ENCODE measurements at regions not wholly inside any gene's neighbourhood (a gene's known extent, or its start where the extent isn't known, plus 50 kb on each side); places are given as distances from the start of the nearest gene placed in this dataset.

GRCh38 chr2:8078705-8079104 lies 603.2 kb upstream of the ID2 start:
- Histone ChIP-seq H3K4me3 (no peak overlapping the region), H3K4me1 (no peaks in the 10 kb centered on the region), H3K9me3 (no peaks in the 10 kb centered on the region), H3K27ac (no peak overlapping the region), H3K36me3 (no peaks in the 10 kb centered on the region), H3K27me3 (no peaks in the 10 kb centered on the region)
- no peak for ATAC-seq
- no peak for DNase-seq
- in situ Hi-C loops (cut with MboI; ENCODE audit: low sequenced_read_pairs in 4 of 4), result no loop called here
- no peak for TF ChIP-seq POLR2A (IDR thresholded peaks at IDR 0.05)
- TF ChIP-seq CTCF (IDR thresholded peaks at IDR 0.05 in 4 of 5, conservative IDR thresholded peaks at IDR 0.05 in 1 of 5), result no peak
- intact Hi-C loops (cut with DNase I; ENCODE audit: low total_unique reads), result no loop called here

DNA sequence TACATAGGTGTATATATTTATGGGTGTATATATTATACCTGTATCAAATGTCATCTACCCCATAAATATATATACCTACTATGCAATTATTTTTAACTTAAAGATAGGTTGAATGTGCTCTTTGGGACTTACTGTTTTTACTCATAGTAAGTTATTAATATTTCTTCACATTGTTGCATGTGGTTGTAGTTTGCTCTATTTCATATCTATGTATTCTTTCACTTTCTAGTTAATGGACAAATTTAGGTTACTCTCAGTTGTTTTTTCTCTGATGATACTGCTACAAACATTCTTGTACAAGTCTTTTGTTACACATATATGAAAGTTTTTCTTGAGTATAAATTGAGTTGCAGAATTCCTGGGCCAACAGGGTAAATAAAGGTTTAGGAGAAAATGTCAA lies 601.8 kb upstream of the ID2 start:
- Histone ChIP-seq H3K27me3 (no peaks in the 10 kb centered on the region), H3K9me3 (no peaks in the 10 kb centered on the region), H3K4me3 (no peak overlapping the region), H3K36me3 (no peaks in the 10 kb centered on the region), H3K4me1 (no peaks in the 10 kb centered on the region), H3K27ac (no peak overlapping the region)
- DNase-seq, result no peak
- ATAC-seq, result no peak
- TF ChIP-seq POLR2A (IDR thresholded peaks at IDR 0.05) (no peak), CTCF (IDR thresholded peaks at IDR 0.05 in 4 of 5, conservative IDR thresholded peaks at IDR 0.05 in 1 of 5) (no peak)
- intact Hi-C loops (cut with DNase I; ENCODE audit: low total_unique reads), result no loop called here
- in situ Hi-C loops (cut with MboI; ENCODE audit: low sequenced_read_pairs in 4 of 4), result no loop called here

DNA sequence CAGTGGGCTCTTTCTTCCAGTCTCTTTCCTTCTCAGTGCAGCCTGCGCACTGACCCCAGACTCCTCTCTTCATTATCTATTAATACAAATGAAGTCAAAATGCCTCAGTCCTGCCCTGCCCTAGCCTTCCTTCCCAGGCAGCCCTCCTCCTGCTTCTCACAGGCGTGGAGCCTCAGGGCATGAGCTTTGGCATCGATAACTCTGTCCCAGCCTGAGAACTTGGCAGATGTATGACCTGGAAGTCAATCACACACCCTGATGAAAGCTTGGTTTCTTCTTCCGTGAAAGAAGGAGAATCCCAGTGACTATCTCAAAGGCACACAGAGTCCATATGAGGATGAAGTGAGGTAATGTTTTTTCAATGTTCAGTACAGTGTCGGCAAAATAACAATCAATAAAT lies 600.7 kb upstream of the ID2 start:
- TF ChIP-seq POLR2A (IDR thresholded peaks at IDR 0.05) (no peak), CTCF (IDR thresholded peaks at IDR 0.05 in 4 of 5, conservative IDR thresholded peaks at IDR 0.05 in 1 of 5) (no peak)
- no peak for DNase-seq
- Histone ChIP-seq H3K36me3 (no peaks in the 10 kb centered on the region), H3K9me3 (no peaks in the 10 kb centered on the region), H3K27ac (no peak overlapping the region), H3K4me3 (no peak overlapping the region), H3K27me3 (no peaks in the 10 kb centered on the region), H3K4me1 (no peaks in the 10 kb centered on the region)
- intact Hi-C loops (cut with DNase I; ENCODE audit: low total_unique reads) (no loop called here), in situ Hi-C loops (cut with MboI; ENCODE audit: low sequenced_read_pairs in 4 of 4) (no loop called here)
- no peak for ATAC-seq

GRCh38 chr2:8082840-8083239 lies 599.0 kb upstream of the ID2 start:
- in situ Hi-C loops (cut with MboI; ENCODE audit: low sequenced_read_pairs in 4 of 4) (no loop called here), intact Hi-C loops (cut with DNase I; ENCODE audit: low total_unique reads) (no loop called here)
- Histone ChIP-seq H3K36me3 (no peaks in the 10 kb centered on the region), H3K4me3 (no peak overlapping the region), H3K9me3 (no peaks in the 10 kb centered on the region), H3K27me3 (no peaks in the 10 kb centered on the region), H3K4me1 (no peaks in the 10 kb centered on the region), H3K27ac (no peak overlapping the region)
- DNase-seq (no peak), ATAC-seq (no peak)
- TF ChIP-seq CTCF (IDR thresholded peaks at IDR 0.05 in 4 of 5, conservative IDR thresholded peaks at IDR 0.05 in 1 of 5) (no peak), POLR2A (IDR thresholded peaks at IDR 0.05) (no peak)

DNA sequence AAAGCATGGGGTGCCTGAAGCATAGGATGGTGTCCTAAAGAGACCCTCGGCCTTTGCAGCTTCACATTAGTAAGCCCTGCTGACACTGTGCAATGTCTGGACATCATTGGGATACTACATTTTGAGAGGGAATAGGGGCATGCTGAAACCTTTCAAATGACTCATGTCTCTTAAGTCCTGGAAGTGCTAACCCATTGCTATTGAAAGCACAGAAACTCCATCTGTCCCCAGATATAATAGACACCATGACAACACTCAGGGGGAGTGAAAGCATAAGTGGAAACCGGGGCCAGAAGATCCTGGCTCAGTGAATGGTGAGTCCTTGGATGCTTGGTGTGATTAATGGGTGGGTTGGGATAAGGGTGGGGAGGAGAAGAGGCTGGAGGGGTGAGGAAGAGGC lies 595.5 kb upstream of the ID2 start:
- no peaks in the 10 kb centered on the region for H3K27me3 ChIP-seq
- DNase-seq, result no peak
- intact Hi-C loops (cut with DNase I; ENCODE audit: low total_unique reads), result no loop called here
- H3K36me3 ChIP-seq, result no peaks in the 10 kb centered on the region
- in situ Hi-C loops (cut with MboI; ENCODE audit: low sequenced_read_pairs in 4 of 4), result no loop called here
- no peak overlapping the region for H3K27ac ChIP-seq
- no peaks in the 10 kb centered on the region for H3K9me3 ChIP-seq
- TF ChIP-seq CTCF (IDR thresholded peaks at IDR 0.05 in 4 of 5, conservative IDR thresholded peaks at IDR 0.05 in 1 of 5) (no peak), POLR2A (IDR thresholded peaks at IDR 0.05) (no peak)
- no peaks in the 10 kb centered on the region for H3K4me1 ChIP-seq
- ATAC-seq, result no peak
- H3K4me3 ChIP-seq, result no peak overlapping the region
